ENCODE measurements at regions not wholly inside any gene's neighbourhood (a gene's known extent, or its start where the extent isn't known, plus 50 kb on each side); places are given as distances from the start of the nearest gene placed in this dataset.
"Not testable (repeated sequence)": the region's sequence is repeated elsewhere in the genome, so short reads cannot be mapped to it uniquely, and the experiment has no call there.

GRCh38 chr7:152502813-152503790 is 67.3 kb upstream of the KMT2C start:
- no peak for DNase-seq (ENCODE audit: low read depth)

- DNase-seq (ENCODE audit: low read depth) = no peak
These were observed 65.7 kb upstream of the KMT2C start for GRCh38 chr7:152501506-152501905.

- DNase-seq (ENCODE audit: low read depth) = not testable (repeated sequence)
These were observed 64.2 kb upstream of the KMT2C start for GRCh38 chr7:152499969-152500368.

- DNase-seq (ENCODE audit: low read depth) = no peak
These were observed 60.1 kb upstream of the KMT2C start for GRCh38 chr7:152495867-152496266.

GRCh38 chr7:152492952-152493351 is 57.1 kb upstream of the KMT2C start:
- no peak for DNase-seq (ENCODE audit: low read depth)

GRCh38 chr7:152489044-152489443 is 53.2 kb upstream of the KMT2C start:
- DNase-seq (ENCODE audit: low read depth) = no peak

- no peak for DNase-seq (ENCODE audit: low read depth)
These were observed 51.2 kb upstream of the KMT2C start for GRCh38 chr7:152486968-152487367.

GRCh38 chr7:152485826-152486225 is 50.0 kb upstream of the KMT2C start:
- DNase-seq (ENCODE audit: low read depth) = no peak
